Neuronal stem cell (in vitro differentiated cells): ENCODE measurements at regions not wholly inside any gene's neighbourhood (a gene's known extent, or its start where the extent isn't known, plus 50 kb on each side); places are given as distances from the start of the nearest gene placed in this dataset.

Experiments
- DNase-seq: peaks from one replicate; pipeline ENCODE4 v3.0.0-alpha.2; 2013; ENCODE audit warnings: low spot score
- H2AFZ ChIP-seq: one replicate; pipeline ENCODE4 v1.6.1; 2013; ENCODE audit warnings: mild to moderate bottlenecking, low read length, inconsistent platforms
- H2AK5ac ChIP-seq: 2 replicates; pipeline ENCODE4 v1.6.1; 2013; ENCODE audit warnings: low read depth, mild to moderate bottlenecking, inconsistent platforms, low read length, moderate library complexity, mixed read lengths
- H2BK120ac ChIP-seq: 2 replicates; pipeline ENCODE4 v1.6.1; 2013; ENCODE audit warnings: low read depth, mild to moderate bottlenecking, inconsistent platforms, low read length, moderate library complexity, mixed read lengths
- H2BK12ac ChIP-seq: one replicate; pipeline ENCODE4 v1.6.1; 2013; ENCODE audit warnings: low read length, inconsistent platforms
- H2BK15ac ChIP-seq: 2 replicates; pipeline ENCODE4 v1.6.1; 2013; ENCODE audit warnings: mild to moderate bottlenecking, low read length, inconsistent platforms, mixed read lengths
- H2BK5ac ChIP-seq: one replicate; pipeline ENCODE4 v1.6.1; 2013; ENCODE audit warnings: inconsistent platforms, mild to moderate bottlenecking, low read length, moderate library complexity
- H3K14ac ChIP-seq: one replicate; pipeline ENCODE4 v1.6.1; 2013; ENCODE audit warnings: low read length, inconsistent platforms
- H3K18ac ChIP-seq: 2 replicates; pipeline ENCODE4 v1.6.1; 2013; ENCODE audit warnings: low read length, inconsistent platforms
- H3K23ac ChIP-seq: 2 replicates; pipeline ENCODE4 v1.6.1; 2013; ENCODE audit warnings: low read depth, mild to moderate bottlenecking, mixed read lengths, low read length, inconsistent platforms; ENCODE audit not compliant: poor library complexity
- H3K27ac ChIP-seq: replicated peaks from 3 replicates; pipeline ENCODE4 v1.5.1; 2013; ENCODE audit warnings: low read length, inconsistent platforms
- H3K27me3 ChIP-seq, 3 experiments: 2 replicates each; pipeline ENCODE4 v1.6.1; 2013; ENCODE audit warnings: low read length in 3 of 3, mild to moderate bottlenecking in 2 of 3, inconsistent platforms in 1 of 3, low read depth in 1 of 3, mixed read lengths in 1 of 3, moderate library complexity in 1 of 3; ENCODE audit not compliant: control insufficient read depth in 3 of 3, insufficient read depth in 3 of 3
- H3K36me3 ChIP-seq, 2 donors: replicated peaks in 1 of 2; 2 replicates each; pipeline ENCODE4 v1.6.1; 2013; ENCODE audit warnings: low read length in 2 of 2; ENCODE audit not compliant: control insufficient read depth in 2 of 2, insufficient read depth in 2 of 2
- H3K4ac ChIP-seq: 2 replicates; pipeline ENCODE4 v1.6.1; 2013; ENCODE audit warnings: inconsistent platforms, mild to moderate bottlenecking, low read length, moderate library complexity
- H3K4me1 ChIP-seq, 2 donors: 1 replicate in 1 of 2; 2 replicates in 1 of 2; pipeline ENCODE4 v1.6.1; 2013; ENCODE audit warnings: low read length in 2 of 2, low read depth in 1 of 2; ENCODE audit not compliant: control insufficient read depth in 2 of 2, insufficient read depth in 1 of 2
- H3K4me2 ChIP-seq: one replicate; pipeline ENCODE4 v1.6.1; 2013; ENCODE audit warnings: mild to moderate bottlenecking, low read length, inconsistent platforms; ENCODE audit not compliant: insufficient read depth, poor library complexity, severe bottlenecking
- H3K4me3 ChIP-seq, 2 donors: 2 replicates each; pipeline ENCODE4 v1.5.1; 2013; ENCODE audit warnings: low read length in 2 of 2, mild to moderate bottlenecking in 2 of 2, inconsistent platforms in 1 of 2, moderate library complexity in 1 of 2
- H3K79me1 ChIP-seq: one replicate; pipeline ENCODE4 v1.6.1; 2013; ENCODE audit warnings: low read depth, mild to moderate bottlenecking, inconsistent platforms, low read length, moderate library complexity
- H3K9ac ChIP-seq: one replicate; pipeline ENCODE4 v1.6.1; 2013; ENCODE audit warnings: mild to moderate bottlenecking, low read depth, low read length, inconsistent platforms; ENCODE audit not compliant: poor library complexity
- H3K9me3 ChIP-seq, 2 donors: replicated peaks in 1 of 2; 2 replicates each; pipeline versions ENCODE3 to v1.6.1; 2013; ENCODE audit warnings: low read length in 2 of 2, mild to moderate bottlenecking in 2 of 2, inconsistent platforms in 1 of 2, low read depth in 1 of 2, mixed read lengths in 1 of 2, moderate library complexity in 1 of 2; ENCODE audit not compliant: control insufficient read depth in 2 of 2, insufficient read depth in 1 of 2
- H4K8ac ChIP-seq: one replicate; pipeline ENCODE4 v1.6.1; 2013; ENCODE audit warnings: low read depth, mild to moderate bottlenecking, inconsistent platforms, low read length, moderate library complexity
- H4K91ac ChIP-seq: one replicate; pipeline ENCODE4 v1.6.1; 2013; ENCODE audit warnings: low read length, low read depth, mild to moderate bottlenecking, inconsistent platforms; ENCODE audit not compliant: poor library complexity
- WGBS, 2 donors: extraction: QIAGEN DNeasy Blood & Tissue Kit; methylation state at CpG; one replicate each; pipeline ENCODE4 v1.1.7; 2013; ENCODE audit warnings: missing lambda C conversion rate in 2 of 2, mixed read lengths in 1 of 2; ENCODE audit not compliant: insufficient read length in 2 of 2, insufficient replicate concordance in 1 of 2; ENCODE audit errors: extremely low coverage in 2 of 2; 5-methylcytosine and 5-hydroxymethylcytosine counted together

GRCh38 chr9:15086156-15086763, 176.0 kb upstream of the FREM1 start:
- DNase-seq, result no peak
- no peaks in the 10 kb centered on the region for H3K79me1 ChIP-seq
- H3K4me2 ChIP-seq, result no peak overlapping the region
- H3K14ac ChIP-seq, result no peak overlapping the region
- no peaks in the 10 kb centered on the region for H3K4me1 ChIP-seq
- H2AK5ac ChIP-seq, result no peak overlapping the region
- peak overlapping the region; percentile 40 for H2AFZ ChIP-seq
- H3K9ac ChIP-seq, result no peak overlapping the region
- no peaks in the 10 kb centered on the region for H3K27me3 ChIP-seq
- H3K23ac ChIP-seq, result no peak overlapping the region
- H3K9me3 ChIP-seq, result no peaks in the 10 kb centered on the region
- no peak overlapping the region for H2BK5ac ChIP-seq
- no peak overlapping the region for H2BK12ac ChIP-seq
- no peak overlapping the region for H3K4ac ChIP-seq
- H2BK15ac ChIP-seq, result no peak overlapping the region
- no peak overlapping the region for H3K18ac ChIP-seq
- no peak overlapping the region for H2BK120ac ChIP-seq
- no peak overlapping the region for H4K8ac ChIP-seq
- no peak overlapping the region for H3K4me3 ChIP-seq
- H3K36me3 ChIP-seq, result no peaks in the 10 kb centered on the region
- no CpG with 5 or more reads among the region's 6 CpGs for WGBS, 2 donors
- no peak overlapping the region for H4K91ac ChIP-seq
- H3K27ac ChIP-seq, result no peak overlapping the region

GRCh38 chr9:15081021-15081753, 171.0 kb upstream of the FREM1 start:
- H2BK15ac ChIP-seq, result no peak overlapping the region
- WGBS, 2 donors, result no CpG with 5 or more reads among the region's 4 CpGs
- no peak overlapping the region for H3K14ac ChIP-seq
- no peaks in the 10 kb centered on the region for H3K9me3 ChIP-seq
- no peak overlapping the region for H3K18ac ChIP-seq
- no peak overlapping the region for H3K23ac ChIP-seq
- no peak overlapping the region for H2BK120ac ChIP-seq
- no peak for DNase-seq
- no peak overlapping the region for H2AK5ac ChIP-seq
- H3K27me3 ChIP-seq, result no peaks in the 10 kb centered on the region
- H3K79me1 ChIP-seq, result no peaks in the 10 kb centered on the region
- no peaks in the 10 kb centered on the region for H3K4me1 ChIP-seq
- no peak overlapping the region for H4K91ac ChIP-seq
- H3K4me3 ChIP-seq, result no peak overlapping the region
- H2BK5ac ChIP-seq, result no peak overlapping the region
- H3K36me3 ChIP-seq, result no peaks in the 10 kb centered on the region
- no peak overlapping the region for H3K4me2 ChIP-seq
- no peak overlapping the region for H3K9ac ChIP-seq
- no peak overlapping the region for H4K8ac ChIP-seq
- H2BK12ac ChIP-seq, result no peak overlapping the region
- no peak overlapping the region for H2AFZ ChIP-seq
- H3K27ac ChIP-seq, result no peak overlapping the region
- no peak overlapping the region for H3K4ac ChIP-seq

DNA sequence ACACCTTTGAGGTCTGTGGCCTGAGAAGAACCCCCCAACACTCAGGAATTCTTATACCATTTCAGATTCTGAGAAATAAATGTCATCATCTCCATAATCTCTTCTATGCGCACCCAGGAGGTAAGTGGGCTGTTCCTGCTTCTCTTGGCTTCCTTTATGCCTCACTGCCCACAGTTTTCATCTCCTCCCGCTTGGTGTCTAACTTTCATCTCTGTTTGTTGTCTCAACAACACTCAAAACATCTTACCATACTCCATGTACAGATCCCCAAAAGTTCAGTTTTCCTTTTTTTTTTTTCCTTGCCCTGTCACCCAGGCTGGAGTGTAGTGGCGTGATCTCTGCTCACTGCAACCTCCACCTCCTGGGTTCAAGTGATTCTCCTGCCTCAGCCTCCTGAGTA, 170.2 kb upstream of the FREM1 start:
- H2AK5ac ChIP-seq, result no peak overlapping the region
- DNase-seq, result no peak

DNA sequence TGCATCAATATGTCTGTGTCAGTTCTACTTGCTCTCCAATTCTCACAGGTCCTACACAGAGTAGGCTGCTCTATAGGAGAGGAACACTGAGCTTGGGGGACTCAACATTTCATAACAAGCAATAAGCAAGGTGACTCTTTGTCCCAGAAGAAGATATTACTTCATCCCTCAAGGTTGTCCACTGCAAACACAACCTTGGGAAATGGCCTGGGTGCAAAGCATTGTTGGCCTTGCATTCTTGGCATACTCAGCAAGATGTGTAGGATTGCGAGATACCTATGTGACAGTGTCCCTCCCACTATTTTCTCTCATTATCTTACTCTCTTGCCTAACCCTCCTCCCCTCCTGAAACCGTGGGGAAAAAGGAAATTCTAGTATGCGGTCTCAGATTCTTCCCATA, 169.8 kb upstream of the FREM1 start:
- Histone ChIP-seq H3K4ac (no peak overlapping the region), H3K36me3 (no peaks in the 10 kb centered on the region), H3K9me3 (no peaks in the 10 kb centered on the region), H3K27me3 (no peaks in the 10 kb centered on the region), H4K8ac (no peak overlapping the region), H3K18ac (no peak overlapping the region), H3K9ac (no peak overlapping the region), H2BK12ac (no peak overlapping the region), H3K4me1 (no peaks in the 10 kb centered on the region), H3K4me2 (no peak overlapping the region), H2AK5ac (no peak overlapping the region), H2BK5ac (no peak overlapping the region), H3K27ac (no peak overlapping the region), H3K79me1 (no peaks in the 10 kb centered on the region), H2BK120ac (no peak overlapping the region), H3K23ac (no peak overlapping the region), H3K4me3 (no peak overlapping the region), H3K14ac (no peak overlapping the region), H2AFZ (no peak overlapping the region), H2BK15ac (no peak overlapping the region), H4K91ac (no peak overlapping the region)
- no CpG with 5 or more reads among the region's 3 CpGs for whole genome bisulfite sequencing, 2 donors
- DNase-seq, result no peak

More for the DNA sequence above, 170.2 kb upstream of the FREM1 start:
- no peak overlapping the region for H3K14ac ChIP-seq
- H3K4me2 ChIP-seq, result no peak overlapping the region
- no CpG with 5 or more reads among the region's 3 CpGs for WGBS, 2 donors
- no peaks in the 10 kb centered on the region for H3K79me1 ChIP-seq
- no peaks in the 10 kb centered on the region for H3K36me3 ChIP-seq
- no peak overlapping the region for H4K8ac ChIP-seq
- H3K9me3 ChIP-seq, result no peaks in the 10 kb centered on the region
- no peaks in the 10 kb centered on the region for H3K4me1 ChIP-seq
- no peak overlapping the region for H2BK15ac ChIP-seq
- no peak overlapping the region for H3K23ac ChIP-seq
- no peak overlapping the region for H3K18ac ChIP-seq
- H2BK120ac ChIP-seq, result no peak overlapping the region
- no peak overlapping the region for H2AFZ ChIP-seq
- H3K4ac ChIP-seq, result no peak overlapping the region
- no peak overlapping the region for H2BK5ac ChIP-seq
- H3K9ac ChIP-seq, result no peak overlapping the region
- no peak overlapping the region for H3K4me3 ChIP-seq
- no peaks in the 10 kb centered on the region for H3K27me3 ChIP-seq
- no peak overlapping the region for H2BK12ac ChIP-seq
- no peak overlapping the region for H4K91ac ChIP-seq
- no peak overlapping the region for H3K27ac ChIP-seq
